22Rv1 (cell line): ENCODE measurements at regions not wholly inside any gene's neighbourhood (a gene's known extent, or its start where the extent isn't known, plus 50 kb on each side); places are given as distances from the start of the nearest gene placed in this dataset.
"Not testable (repeated sequence)": the region's sequence is repeated elsewhere in the genome, so short reads cannot be mapped to it uniquely, and the experiment has no call there.

ENCODE experiments used
- H3K27ac ChIP-seq: fragments of 450-650 bp; 2 replicates; pipeline ENCODE4 v1.5.1; 2017
- ZFX ChIP-seq: fragments of 450-650 bp; IDR thresholded peaks from 2 replicates; pipeline ENCODE4 v1.6.1; 2017; ENCODE audit warnings: antibody characterized with exemption, borderline replicate concordance
- TF ChIP-seq, protein P1 (sequence below): fragments of 450-650 bp; IDR thresholded peaks from 2 replicates; pipeline ENCODE4 v1.5.1; 2017; ENCODE audit warnings: mild to moderate bottlenecking

DNA sequence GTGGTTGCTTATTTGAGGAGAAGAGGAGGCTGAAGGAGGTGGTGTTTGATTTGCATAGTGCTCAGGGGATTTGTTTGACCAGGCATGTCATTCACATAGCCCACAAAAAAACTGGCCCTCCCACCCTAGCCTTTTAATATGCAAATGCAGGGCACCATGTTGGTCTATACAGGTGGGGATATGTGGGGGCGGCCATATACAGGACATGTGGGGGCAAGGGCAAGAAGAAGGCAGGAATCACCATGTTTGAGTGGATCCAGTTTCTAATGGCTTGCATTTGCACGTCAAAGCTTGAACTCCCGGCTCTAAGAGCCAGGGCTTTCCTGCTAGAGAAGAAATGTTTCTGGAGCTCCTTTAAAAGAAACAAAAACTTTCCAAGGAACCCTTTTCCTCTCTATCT lies 541.0 kb downstream of the ZWINT start:
- no peak for TF ChIP-seq ZFX
- TF ChIP-seq, protein P1, sequence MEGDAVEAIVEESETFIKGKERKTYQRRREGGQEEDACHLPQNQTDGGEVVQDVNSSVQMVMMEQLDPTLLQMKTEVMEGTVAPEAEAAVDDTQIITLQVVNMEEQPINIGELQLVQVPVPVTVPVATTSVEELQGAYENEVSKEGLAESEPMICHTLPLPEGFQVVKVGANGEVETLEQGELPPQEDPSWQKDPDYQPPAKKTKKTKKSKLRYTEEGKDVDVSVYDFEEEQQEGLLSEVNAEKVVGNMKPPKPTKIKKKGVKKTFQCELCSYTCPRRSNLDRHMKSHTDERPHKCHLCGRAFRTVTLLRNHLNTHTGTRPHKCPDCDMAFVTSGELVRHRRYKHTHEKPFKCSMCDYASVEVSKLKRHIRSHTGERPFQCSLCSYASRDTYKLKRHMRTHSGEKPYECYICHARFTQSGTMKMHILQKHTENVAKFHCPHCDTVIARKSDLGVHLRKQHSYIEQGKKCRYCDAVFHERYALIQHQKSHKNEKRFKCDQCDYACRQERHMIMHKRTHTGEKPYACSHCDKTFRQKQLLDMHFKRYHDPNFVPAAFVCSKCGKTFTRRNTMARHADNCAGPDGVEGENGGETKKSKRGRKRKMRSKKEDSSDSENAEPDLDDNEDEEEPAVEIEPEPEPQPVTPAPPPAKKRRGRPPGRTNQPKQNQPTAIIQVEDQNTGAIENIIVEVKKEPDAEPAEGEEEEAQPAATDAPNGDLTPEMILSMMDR: no peak
- H3K27ac ChIP-seq: no peak overlapping the region

DNA sequence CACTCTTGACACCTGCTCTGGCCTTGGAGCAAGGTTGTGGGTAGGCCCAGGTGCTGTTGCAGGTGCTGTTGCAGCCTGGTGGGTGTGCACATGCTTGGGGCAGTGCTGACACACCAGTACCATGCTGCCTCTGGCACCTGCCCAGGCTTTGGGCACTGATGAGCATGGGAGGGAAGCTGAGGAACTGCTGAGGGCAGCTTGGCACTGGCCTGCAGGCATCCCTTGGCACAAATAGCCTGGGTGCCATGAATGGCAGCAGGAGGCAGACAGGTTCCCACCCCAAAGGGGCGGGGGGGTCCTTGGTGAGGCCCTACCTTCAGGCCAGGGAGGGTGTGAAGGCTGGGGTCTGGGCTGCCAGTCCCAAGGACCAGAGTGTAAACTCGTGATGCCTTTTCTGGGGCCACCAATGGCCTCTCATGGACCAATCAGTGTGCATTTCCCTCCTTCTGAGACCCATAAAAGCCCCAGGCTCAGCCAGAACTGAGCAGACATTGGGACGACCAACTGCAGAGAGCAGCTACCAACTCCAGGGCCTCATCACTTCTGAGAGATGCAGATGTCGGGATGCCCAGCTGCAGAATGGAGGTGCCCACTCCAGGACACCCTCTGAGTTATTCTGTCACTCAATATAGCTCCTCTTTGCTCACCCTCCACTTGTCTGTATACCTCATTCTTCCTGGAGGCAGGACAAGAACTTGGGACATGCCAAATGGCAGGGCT lies 547.4 kb downstream of the ZWINT start:
- H3K27ac ChIP-seq: no peak overlapping the region
- TF ChIP-seq, protein P1: no peak
- no peak for TF ChIP-seq ZFX

DNA sequence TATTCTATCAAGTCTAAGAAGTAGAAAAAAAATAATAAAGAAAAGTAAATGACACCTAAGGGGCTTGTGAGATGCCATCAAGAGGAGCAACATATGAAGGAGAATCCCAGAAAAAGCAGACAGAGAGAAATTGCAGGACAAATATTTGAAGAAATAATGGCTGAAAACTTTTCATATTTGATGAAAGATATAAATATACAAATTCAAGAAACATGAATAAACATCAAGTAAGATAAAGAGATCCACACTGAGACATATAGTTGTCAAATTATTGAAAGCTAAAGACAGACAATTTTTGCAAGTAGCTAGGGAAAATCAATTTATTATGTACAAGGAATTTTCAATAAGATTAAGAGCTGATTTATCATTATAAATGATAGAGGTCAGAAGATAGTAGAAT lies 558.0 kb downstream of the ZWINT start:
- TF ChIP-seq, protein P1: no peak
- no peak for TF ChIP-seq ZFX
- no peak overlapping the region for H3K27ac ChIP-seq

DNA sequence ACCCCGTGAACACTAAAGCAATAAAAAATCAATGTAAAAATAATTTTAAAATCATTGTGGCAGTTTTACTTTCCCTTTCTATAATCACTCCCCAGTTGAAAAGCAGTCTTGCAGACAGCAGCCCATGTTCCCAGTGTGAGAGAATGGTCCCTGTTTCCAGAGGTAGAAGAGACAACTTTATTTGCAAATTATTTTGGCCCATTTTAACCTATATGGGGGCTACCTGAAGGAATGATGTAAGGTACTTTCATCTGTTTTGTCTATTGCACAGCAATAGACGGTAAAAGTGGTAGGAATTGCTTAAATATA lies 559.8 kb downstream of the ZWINT start:
- H3K27ac ChIP-seq: no peak overlapping the region
- no peak for TF ChIP-seq ZFX
- TF ChIP-seq, protein P1: no peak

DNA sequence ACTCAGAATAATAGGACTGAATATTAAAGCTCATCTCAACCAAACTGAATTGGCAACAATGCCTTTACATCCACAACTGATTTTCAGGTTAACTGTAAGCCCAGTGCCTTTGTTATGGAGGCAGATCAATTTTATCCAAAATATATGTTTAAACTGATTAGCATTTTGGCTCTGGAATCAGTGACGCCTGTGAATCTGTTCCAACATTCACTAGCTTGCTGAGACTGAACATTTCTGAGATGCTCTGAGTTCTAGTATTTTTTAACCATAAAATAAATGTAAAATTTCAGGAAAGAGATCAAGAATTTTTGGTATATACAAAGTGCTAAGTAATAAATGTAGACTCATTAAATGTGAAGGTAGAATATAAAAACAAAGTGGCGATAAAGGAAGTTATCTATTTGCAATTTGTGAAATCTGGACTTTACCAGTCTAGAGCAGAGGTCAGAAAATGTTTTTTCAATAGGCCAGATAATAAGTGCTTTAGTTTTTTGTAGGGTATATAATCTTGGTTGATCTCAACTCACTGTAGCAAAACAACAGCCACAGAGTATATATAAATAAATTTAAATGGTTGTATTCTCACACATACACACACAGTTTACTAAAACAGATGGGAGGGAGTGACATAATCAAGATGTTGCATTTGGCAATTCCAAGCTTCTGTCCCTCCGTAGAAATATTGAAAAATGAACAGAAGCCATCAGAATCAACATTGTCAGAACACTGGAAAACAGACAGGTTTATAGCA lies 560.3 kb downstream of the ZWINT start:
- TF ChIP-seq ZFX: no peak
- TF ChIP-seq, protein P1: no peak
- H3K27ac ChIP-seq: no peak overlapping the region

DNA sequence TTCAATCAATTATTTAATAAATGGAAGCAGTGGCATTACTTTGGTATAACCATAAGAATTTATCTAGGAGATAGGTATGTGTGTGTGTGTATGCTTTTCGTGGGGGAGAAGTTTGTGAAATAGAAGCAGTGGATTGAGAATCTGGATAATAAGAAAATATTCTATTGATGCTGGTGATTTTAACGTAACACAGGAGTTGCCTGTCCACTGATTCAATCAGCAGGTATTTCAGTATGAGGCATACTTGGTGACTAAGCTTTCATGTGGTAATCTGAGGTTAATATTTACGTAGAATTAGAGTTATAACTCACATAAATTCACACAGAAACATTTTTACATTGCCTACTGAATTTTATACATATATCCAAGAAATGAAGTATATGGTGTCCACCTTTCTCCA lies 568.0 kb downstream of the ZWINT start:
- no peak overlapping the region for H3K27ac ChIP-seq
- TF ChIP-seq, protein P1: no peak
- TF ChIP-seq ZFX: no peak

DNA sequence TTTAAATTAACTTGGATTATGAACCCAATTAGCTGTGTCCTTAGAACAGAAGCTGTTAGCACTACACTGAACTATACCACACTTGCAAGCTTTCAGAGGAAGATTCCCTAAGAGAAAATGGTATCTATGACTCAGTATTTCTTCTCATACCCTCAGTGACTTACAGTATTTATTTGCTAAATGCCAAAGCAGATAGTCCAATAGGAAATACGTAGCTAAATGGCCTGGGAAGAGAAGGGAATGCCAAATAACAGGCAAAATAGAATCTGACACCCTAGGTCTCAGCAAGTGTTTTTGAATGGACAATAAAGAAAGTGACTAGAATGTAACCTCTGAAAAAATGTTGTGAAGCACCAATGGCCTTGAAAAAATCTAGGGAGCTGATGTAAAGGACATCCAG lies 570.8 kb downstream of the ZWINT start:
- not testable (repeated sequence) for H3K27ac ChIP-seq
